NCI-H748 (cell line): ENCODE measurements at regions not wholly inside any gene's neighbourhood (a gene's known extent, or its start where the extent isn't known, plus 50 kb on each side); places are given as distances from the start of the nearest gene placed in this dataset.
A peak's percentile ranks its signal among the peaks of the same experiment; 100 is the strongest.

Source experiments
- DNase-seq: peaks from one replicate; lab custom pipeline; 2025; ENCODE audit not compliant: unreplicated experiment; lab: John Stamatoyannopoulos, UW

GRCh38 chr1:55326496-55327243 lies 111.5 kb upstream of the USP24 start:
- DNase-seq = no peak

- no peak for DNase-seq
Measured at GRCh38 chr1:55323760-55324159, 108.6 kb upstream of the USP24 start.

GRCh38 chr1:55322842-55323241 lies 107.7 kb upstream of the USP24 start:
- DNase-seq = no peak

GRCh38 chr1:55321942-55322341 lies 106.8 kb upstream of the USP24 start:
- DNase-seq = peak; percentile 53

GRCh38 chr1:55320891-55321290 lies 105.7 kb upstream of the USP24 start:
- peak; percentile 15 for DNase-seq

GRCh38 chr1:55318116-55318817 lies 103.1 kb upstream of the USP24 start:
- no peak for DNase-seq

GRCh38 chr1:55317673-55318072 lies 102.5 kb upstream of the USP24 start:
- no peak for DNase-seq

- no peak for DNase-seq
Measured at GRCh38 chr1:55316947-55317662, 101.9 kb upstream of the USP24 start.

- no peak for DNase-seq
Measured at GRCh38 chr1:55316502-55316901, 101.3 kb upstream of the USP24 start.

- DNase-seq = no peak
Measured at GRCh38 chr1:55315552-55315951, 100.4 kb upstream of the USP24 start.

GRCh38 chr1:55314740-55315139 lies 99.6 kb upstream of the USP24 start:
- DNase-seq = no peak

- DNase-seq = peak; percentile 55
Measured at GRCh38 chr1:55313903-55314302, 98.7 kb upstream of the USP24 start.

GRCh38 chr1:55311979-55312378 lies 96.8 kb upstream of the USP24 start:
- no peak for DNase-seq

GRCh38 chr1:55311057-55311641 lies 96.0 kb upstream of the USP24 start:
- no peak for DNase-seq

- DNase-seq = no peak
Measured at GRCh38 chr1:55310505-55310971, 95.4 kb upstream of the USP24 start.

- DNase-seq = no peak
Measured at GRCh38 chr1:55309786-55310504, 94.8 kb upstream of the USP24 start.

- no peak for DNase-seq
Measured at GRCh38 chr1:55309053-55309452, 93.9 kb upstream of the USP24 start.

- DNase-seq = no peak
Measured at GRCh38 chr1:55305735-55306134, 90.6 kb upstream of the USP24 start.

GRCh38 chr1:55304229-55304740 lies 89.1 kb upstream of the USP24 start:
- no peak for DNase-seq

GRCh38 chr1:55302972-55303371 lies 87.8 kb upstream of the USP24 start:
- no peak for DNase-seq

GRCh38 chr1:55301912-55302311 lies 86.7 kb upstream of the USP24 start:
- DNase-seq = no peak
